Suppressor macrophage (primary cell): ENCODE measurements at regions not wholly inside any gene's neighbourhood (a gene's known extent, or its start where the extent isn't known, plus 50 kb on each side); places are given as distances from the start of the nearest gene placed in this dataset.

ENCODE experiments used
- DNase-seq, 4 experiments: peaks; one replicate each; pipeline ENCODE4 v3.0.0-alpha.2; 2020 to 2022

GRCh38 chr16:85294810-85295508, 182.7 kb upstream of the CIBAR2 start:
- DNase-seq: no peak

- peak; percentile 74 to 87 (median 80) for DNase-seq
Observed at GRCh38 chr16:85296859-85297660, 184.8 kb upstream of the CIBAR2 start.

- no peak for DNase-seq
Observed at GRCh38 chr16:85297881-85298280, 185.6 kb upstream of the CIBAR2 start.

- no peak for DNase-seq
Observed at GRCh38 chr16:85300406-85300968, 188.2 kb upstream of the CIBAR2 start.

- DNase-seq: no peak
Observed at GRCh38 chr16:85301231-85301630, 189.0 kb upstream of the CIBAR2 start.

GRCh38 chr16:85302018-85302847, 190.0 kb upstream of the CIBAR2 start:
- no peak for DNase-seq

GRCh38 chr16:85302848-85303353, 190.6 kb upstream of the CIBAR2 start:
- no peak for DNase-seq

GRCh38 chr16:85303354-85303883, 191.1 kb upstream of the CIBAR2 start:
- peak; percentile 75 to 89 (median 82) for DNase-seq

- DNase-seq: peak; percentile 37 to 72 (median 68)
Observed at GRCh38 chr16:85304337-85304736, 192.1 kb upstream of the CIBAR2 start.

- DNase-seq: peak; percentile 96 to 99 (median 98)
Observed at GRCh38 chr16:85306071-85306792, 194.0 kb upstream of the CIBAR2 start.

GRCh38 chr16:85306793-85307551, 194.7 kb upstream of the CIBAR2 start:
- DNase-seq: no peak

- DNase-seq: no peak
Observed at GRCh38 chr16:85307552-85308364, 195.5 kb upstream of the CIBAR2 start.

GRCh38 chr16:85308611-85309540, 196.6 kb upstream of the CIBAR2 start:
- peak; percentile 34 to 71 (median 56) for DNase-seq

GRCh38 chr16:85309656-85310587, 197.7 kb upstream of the CIBAR2 start:
- DNase-seq: peak; percentile 88 to 95 (median 94)

GRCh38 chr16:85310868-85311585, 198.8 kb upstream of the CIBAR2 start:
- DNase-seq: peak in 2 of 4 experiments; percentile 43 to 50

GRCh38 chr16:85311741-85312140, 199.5 kb upstream of the CIBAR2 start:
- no peak for DNase-seq

- DNase-seq: no peak
Observed at GRCh38 chr16:85312174-85312573, 199.9 kb upstream of the CIBAR2 start.
